Neural progenitor cell (in vitro differentiated cells): ENCODE measurements at regions not wholly inside any gene's neighbourhood (a gene's known extent, or its start where the extent isn't known, plus 50 kb on each side); places are given as distances from the start of the nearest gene placed in this dataset.

Experiments used
- CTCF ChIP-seq: fragments of 200-600 bp; sonication (generic); IDR thresholded peaks from 2 replicates; pipeline ENCODE4 v1.5.1; 2017; ENCODE audit warnings: antibody characterized with exemption, mild to moderate bottlenecking
- EZH2 ChIP-seq: fragments of 200-600 bp; sonication (generic); IDR thresholded peaks from 2 replicates; pipeline ENCODE4 v1.6.1; 2017; ENCODE audit warnings: antibody characterized with exemption, mild to moderate bottlenecking, moderate library complexity

- no peak for TF ChIP-seq CTCF
- TF ChIP-seq EZH2: no peak
These were observed 488.9 kb downstream of the PCNX1 start for GRCh38 chr14:71396050-71396677.
